ENCODE measurements at regions not wholly inside any gene's neighbourhood (a gene's known extent, or its start where the extent isn't known, plus 50 kb on each side); places are given as distances from the start of the nearest gene placed in this dataset.

DNA sequence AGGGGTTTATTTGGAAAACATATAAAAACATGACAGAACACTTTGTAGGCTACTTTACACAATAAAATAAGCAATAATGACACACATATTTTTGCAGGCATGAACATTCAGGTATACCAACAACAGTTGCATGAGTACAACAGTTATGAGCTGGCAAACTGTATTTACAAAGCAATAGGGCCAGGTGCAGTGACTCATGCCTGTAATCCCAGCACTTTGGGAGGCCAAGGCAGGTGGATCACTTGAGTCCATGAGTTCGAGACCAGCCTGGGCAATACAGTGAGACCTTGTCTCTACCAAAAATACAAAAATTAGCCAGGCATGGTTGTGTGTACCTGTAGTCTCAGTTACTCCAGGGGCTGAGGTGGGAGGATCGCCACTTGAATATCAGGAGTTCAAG, 101.1 kb downstream of the BMP4 start:
- H3K4me2 ChIP-seq (ENCODE audit: low read length): no peak overlapping the region
- H3K4me1 ChIP-seq (ENCODE audit: control insufficient read depth, insufficient read depth, low read length): peaks cover 13% of the 10 kb centered on the region
- H3K9me3 ChIP-seq (replicated peaks; ENCODE audit: low read length): no peaks in the 10 kb centered on the region
- no peak overlapping the region for H3K4me3 ChIP-seq (ENCODE audit: low read length)
- H3K27me3 ChIP-seq (ENCODE audit: control insufficient read depth, insufficient read depth, low read length): no peaks in the 10 kb centered on the region
- H3K36me3 ChIP-seq (ENCODE audit: insufficient read depth, low read length): no peaks in the 10 kb centered on the region
- no peak overlapping the region for H3K9ac ChIP-seq (ENCODE audit: low read depth, low read length)

DNA sequence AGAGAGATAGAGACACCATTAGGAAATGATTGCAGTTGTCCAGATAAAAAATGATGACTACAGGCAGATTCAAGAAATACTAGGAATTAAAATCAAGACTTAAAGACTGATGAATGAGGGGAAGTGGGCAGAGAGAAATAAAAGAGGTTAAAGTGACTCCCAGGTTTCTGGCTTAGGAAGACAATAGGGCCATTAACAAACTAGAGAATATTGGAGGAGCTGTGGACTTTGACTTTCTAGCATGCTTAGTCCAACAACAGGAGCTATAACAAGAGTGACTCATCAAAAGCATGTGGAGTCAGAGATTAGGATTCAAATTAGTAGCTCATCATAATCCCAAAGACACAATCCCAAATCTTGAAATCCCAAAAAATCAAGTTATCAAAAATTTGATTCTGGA, 101.5 kb downstream of the BMP4 start:
- Histone ChIP-seq H3K9me3 (replicated peaks; ENCODE audit: low read length) (no peaks in the 10 kb centered on the region), H3K4me1 (ENCODE audit: control insufficient read depth, insufficient read depth, low read length) (peaks cover 14% of the 10 kb centered on the region), H3K9ac (ENCODE audit: low read depth, low read length) (no peak overlapping the region)

DNA sequence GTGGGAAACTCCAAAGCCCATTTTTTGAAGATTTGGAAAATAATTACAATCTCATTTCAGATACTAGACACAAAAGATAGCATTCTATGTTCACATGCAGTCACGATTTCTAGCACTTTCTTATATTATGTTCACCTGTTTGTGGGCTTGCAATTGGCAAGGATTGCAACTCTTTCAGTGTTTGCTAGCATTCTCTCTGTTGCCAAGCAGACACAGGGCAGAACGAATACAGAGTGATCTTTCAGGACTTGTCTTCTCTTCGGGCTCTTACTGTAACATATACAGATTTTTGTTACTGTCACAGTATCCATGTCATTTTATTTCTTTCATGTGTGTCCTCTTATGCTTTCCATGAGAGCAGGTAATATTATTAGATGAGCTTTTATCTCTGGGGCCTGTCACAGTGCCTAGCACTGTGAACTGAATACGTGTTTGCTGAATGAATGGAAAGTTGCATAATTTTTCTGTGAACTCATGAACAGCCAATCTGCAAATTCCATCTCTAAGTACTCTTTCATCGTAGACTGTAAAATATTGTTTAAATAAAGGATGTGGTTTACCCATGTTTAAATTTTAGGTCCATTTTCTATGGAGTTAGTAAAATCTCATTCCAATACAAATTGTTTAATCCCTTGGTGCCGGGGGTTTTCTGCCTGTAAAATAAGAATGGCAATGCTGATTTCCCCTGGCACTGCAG, 105.1 kb downstream of the BMP4 start:
- H3K36me3 ChIP-seq (ENCODE audit: insufficient read depth, low read length): no peaks in the 10 kb centered on the region
- no peak overlapping the region for H3K4me3 ChIP-seq (ENCODE audit: low read length)
- peaks cover 14% of the 10 kb centered on the region for H3K4me1 ChIP-seq (ENCODE audit: control insufficient read depth, insufficient read depth, low read length)
- no peaks in the 10 kb centered on the region for H3K27me3 ChIP-seq (ENCODE audit: control insufficient read depth, insufficient read depth, low read length)
- no peak overlapping the region for H3K9ac ChIP-seq (ENCODE audit: low read depth, low read length)
- peak overlapping the region; percentile 17 for H3K4me2 ChIP-seq (ENCODE audit: low read length)
- no peaks in the 10 kb centered on the region for H3K9me3 ChIP-seq (replicated peaks; ENCODE audit: low read length)

More for the DNA sequence above, 101.5 kb downstream of the BMP4 start:
- no peaks in the 10 kb centered on the region for H3K36me3 ChIP-seq (ENCODE audit: insufficient read depth, low read length)
- H3K27me3 ChIP-seq (ENCODE audit: control insufficient read depth, insufficient read depth, low read length): no peaks in the 10 kb centered on the region
- H3K4me2 ChIP-seq (ENCODE audit: low read length): no peak overlapping the region
- no peak overlapping the region for H3K4me3 ChIP-seq (ENCODE audit: low read length)

DNA sequence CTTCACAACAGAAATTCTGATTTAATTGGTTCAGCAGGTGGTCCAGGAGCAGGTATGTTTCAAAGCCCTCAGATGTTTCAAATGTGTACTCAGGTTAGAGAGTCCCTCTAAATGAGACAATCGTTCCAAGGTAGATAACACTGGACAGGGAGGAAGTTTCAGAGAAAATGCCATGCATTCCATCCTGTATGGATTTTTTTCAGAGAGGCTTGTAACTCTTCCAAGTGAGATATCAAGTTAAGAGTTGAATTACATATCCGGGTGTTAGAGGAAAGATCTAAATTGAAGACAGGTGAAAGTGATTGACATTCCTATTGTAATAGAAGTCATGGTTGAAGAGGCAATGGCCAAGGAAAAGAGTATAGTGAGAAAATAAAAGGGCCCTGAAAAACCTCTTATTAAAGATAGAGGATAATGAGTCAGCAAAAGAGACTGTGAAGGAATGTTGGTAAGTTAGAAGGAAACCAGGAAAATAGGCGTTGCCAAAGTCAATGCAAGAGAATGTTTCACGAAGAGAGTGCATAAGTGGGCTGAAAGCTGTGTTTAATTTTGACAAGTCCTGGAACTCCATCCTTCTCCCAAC, 105.8 kb downstream of the BMP4 start:
- H3K4me2 ChIP-seq (ENCODE audit: low read length): peak overlapping the region; percentile 17
- H3K4me3 ChIP-seq (ENCODE audit: low read length): no peak overlapping the region
- H3K9me3 ChIP-seq (replicated peaks; ENCODE audit: low read length): no peaks in the 10 kb centered on the region
- no peaks in the 10 kb centered on the region for H3K27me3 ChIP-seq (ENCODE audit: control insufficient read depth, insufficient read depth, low read length)
- no peak overlapping the region for H3K9ac ChIP-seq (ENCODE audit: low read depth, low read length)
- peaks cover 14% of the 10 kb centered on the region for H3K4me1 ChIP-seq (ENCODE audit: control insufficient read depth, insufficient read depth, low read length)
- no peaks in the 10 kb centered on the region for H3K36me3 ChIP-seq (ENCODE audit: insufficient read depth, low read length)

DNA sequence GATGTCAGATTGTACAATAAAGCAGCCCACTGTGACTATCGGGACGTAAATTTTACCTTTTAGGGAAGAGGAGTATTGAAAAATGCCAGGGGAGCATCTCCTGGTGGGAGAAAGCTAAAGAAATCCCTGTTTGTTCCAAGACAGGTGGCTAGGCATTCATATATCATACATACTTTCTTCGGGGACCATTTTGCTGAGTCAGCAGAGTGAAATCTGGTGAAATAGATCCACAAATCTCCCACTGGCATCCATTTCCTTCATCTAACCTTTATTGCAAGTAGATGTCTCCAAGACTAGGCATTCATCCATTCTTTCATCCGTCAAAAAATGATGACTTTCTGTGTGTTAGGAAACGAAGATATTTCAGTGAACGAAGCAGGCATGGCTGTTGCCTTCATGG, 107.1 kb downstream of the BMP4 start:
- no peak overlapping the region for H3K4me3 ChIP-seq (ENCODE audit: low read length)
- H3K4me2 ChIP-seq (ENCODE audit: low read length): no peak overlapping the region
- H3K9ac ChIP-seq (ENCODE audit: low read depth, low read length): no peak overlapping the region
- H3K27me3 ChIP-seq (ENCODE audit: control insufficient read depth, insufficient read depth, low read length): no peaks in the 10 kb centered on the region
- peaks cover 14% of the 10 kb centered on the region for H3K4me1 ChIP-seq (ENCODE audit: control insufficient read depth, insufficient read depth, low read length)
- no peaks in the 10 kb centered on the region for H3K36me3 ChIP-seq (ENCODE audit: insufficient read depth, low read length)
- no peaks in the 10 kb centered on the region for H3K9me3 ChIP-seq (replicated peaks; ENCODE audit: low read length)

DNA sequence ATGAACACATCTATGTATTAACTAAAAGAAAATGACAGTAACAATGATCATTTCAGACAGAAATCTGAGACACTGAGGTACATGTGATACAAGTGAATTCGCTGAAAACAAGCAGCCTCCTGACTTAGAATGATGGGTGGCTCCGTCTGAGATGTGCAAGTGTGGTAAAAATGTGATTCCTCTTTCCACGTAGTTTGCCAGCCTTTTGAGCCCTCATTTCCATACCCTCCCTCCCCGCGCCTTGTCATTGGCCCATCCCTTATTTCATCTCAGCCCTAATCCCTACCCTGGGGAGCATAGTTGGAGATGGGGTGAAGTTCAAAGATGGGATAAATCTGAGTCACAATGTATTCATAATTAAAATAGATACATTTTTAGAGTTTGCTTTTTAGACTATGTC, 107.8 kb downstream of the BMP4 start:
- no peaks in the 10 kb centered on the region for H3K9me3 ChIP-seq (replicated peaks; ENCODE audit: low read length)
- H3K4me2 ChIP-seq (ENCODE audit: low read length): no peak overlapping the region
- H3K9ac ChIP-seq (ENCODE audit: low read depth, low read length): no peak overlapping the region
- no peaks in the 10 kb centered on the region for H3K27me3 ChIP-seq (ENCODE audit: control insufficient read depth, insufficient read depth, low read length)
- H3K4me3 ChIP-seq (ENCODE audit: low read length): no peak overlapping the region
- H3K36me3 ChIP-seq (ENCODE audit: insufficient read depth, low read length): no peaks in the 10 kb centered on the region
- H3K4me1 ChIP-seq (ENCODE audit: control insufficient read depth, insufficient read depth, low read length): peaks cover 14% of the 10 kb centered on the region

DNA sequence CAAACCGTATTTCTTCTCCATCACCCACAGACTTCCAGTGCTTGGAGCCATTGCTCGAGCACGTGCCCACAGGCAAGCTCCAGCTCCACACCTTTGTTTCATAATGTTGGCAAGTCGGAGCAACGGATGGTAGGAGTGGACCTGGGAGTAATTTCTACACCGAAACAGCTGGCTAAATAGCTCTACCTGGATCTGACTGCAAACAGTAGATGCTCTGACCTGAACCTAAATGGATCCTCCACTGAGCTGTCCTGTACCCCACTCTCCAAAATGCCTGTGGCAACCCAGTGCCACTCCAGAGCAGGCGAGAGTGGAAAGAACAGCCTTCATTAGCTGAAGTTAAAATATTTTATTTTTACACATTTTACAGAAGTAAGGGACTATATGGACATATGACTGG, 108.7 kb downstream of the BMP4 start:
- Histone ChIP-seq H3K9ac (ENCODE audit: low read depth, low read length) (no peak overlapping the region), H3K4me3 (ENCODE audit: low read length) (no peak overlapping the region), H3K4me2 (ENCODE audit: low read length) (no peak overlapping the region), H3K9me3 (replicated peaks; ENCODE audit: low read length) (no peaks in the 10 kb centered on the region), H3K27me3 (ENCODE audit: control insufficient read depth, insufficient read depth, low read length) (no peaks in the 10 kb centered on the region), H3K4me1 (ENCODE audit: control insufficient read depth, insufficient read depth, low read length) (peaks cover 14% of the 10 kb centered on the region), H3K36me3 (ENCODE audit: insufficient read depth, low read length) (no peaks in the 10 kb centered on the region)

DNA sequence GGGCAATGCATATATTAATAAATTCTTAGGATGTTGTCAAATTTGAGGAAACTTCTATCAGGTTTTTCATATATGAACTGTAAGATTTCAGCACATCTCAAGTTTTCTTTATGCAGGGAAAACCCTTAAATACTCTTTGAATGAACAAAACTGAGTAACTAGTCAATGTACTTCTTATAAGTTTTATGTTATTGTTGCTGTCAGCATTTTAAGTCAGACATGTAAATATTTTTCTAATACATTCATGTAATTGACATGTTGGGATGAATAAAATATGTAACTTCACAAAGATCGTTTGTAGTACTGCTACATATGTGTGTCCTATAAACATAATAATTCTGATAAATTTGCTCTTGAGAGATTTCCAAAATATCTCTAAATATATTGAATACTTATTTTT, 109.6 kb downstream of the BMP4 start:
- Histone ChIP-seq H3K4me3 (ENCODE audit: low read length) (no peak overlapping the region), H3K4me2 (ENCODE audit: low read length) (no peak overlapping the region), H3K9ac (ENCODE audit: low read depth, low read length) (no peak overlapping the region), H3K36me3 (ENCODE audit: insufficient read depth, low read length) (no peaks in the 10 kb centered on the region), H3K9me3 (replicated peaks; ENCODE audit: low read length) (no peaks in the 10 kb centered on the region), H3K27me3 (ENCODE audit: control insufficient read depth, insufficient read depth, low read length) (no peaks in the 10 kb centered on the region), H3K4me1 (ENCODE audit: control insufficient read depth, insufficient read depth, low read length) (peaks cover 14% of the 10 kb centered on the region)

DNA sequence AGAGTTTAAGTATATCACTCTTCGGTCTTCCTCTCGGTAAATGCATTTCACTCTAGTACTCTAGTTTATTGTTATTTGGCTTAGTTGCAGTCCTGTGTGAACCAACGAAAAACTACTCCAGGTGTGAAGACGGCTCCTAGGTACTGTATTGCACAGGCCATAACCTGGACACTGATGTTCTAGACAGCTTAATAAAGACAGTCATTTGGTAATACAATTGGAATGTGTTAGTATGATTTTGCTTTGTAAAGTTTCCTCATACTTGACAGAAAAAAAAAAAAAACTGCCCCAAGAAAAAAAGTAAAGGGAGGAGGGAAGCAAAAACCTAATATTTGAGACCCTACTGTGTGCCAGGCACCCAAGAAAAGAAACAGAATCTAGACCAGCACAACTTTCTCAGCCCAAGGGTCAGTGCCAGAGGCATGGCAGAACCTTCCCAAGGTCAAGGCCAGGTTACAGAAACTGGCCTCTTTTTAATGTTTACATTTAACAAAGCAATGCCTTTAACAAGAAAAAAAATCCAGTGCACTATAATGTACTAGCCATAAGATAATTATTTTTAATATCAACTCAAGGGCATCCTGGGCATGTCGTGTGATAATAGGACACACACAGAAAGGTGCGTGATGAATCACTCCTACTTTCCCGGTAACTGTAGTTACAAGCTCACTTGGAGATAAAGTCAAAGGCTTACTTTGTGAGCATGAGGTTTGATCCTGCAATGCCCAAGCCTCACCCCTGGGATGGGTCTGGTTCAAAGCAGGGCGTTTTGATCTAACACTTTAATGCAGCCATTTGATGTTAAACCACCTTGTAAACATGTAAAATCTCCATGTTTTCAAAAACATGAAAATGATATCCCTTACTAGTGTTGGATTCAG, 110.6 kb downstream of the BMP4 start:
- no peaks in the 10 kb centered on the region for H3K27me3 ChIP-seq (ENCODE audit: control insufficient read depth, insufficient read depth, low read length)
- H3K4me2 ChIP-seq (ENCODE audit: low read length): no peak overlapping the region
- H3K9me3 ChIP-seq (replicated peaks; ENCODE audit: low read length): no peaks in the 10 kb centered on the region
- no peaks in the 10 kb centered on the region for H3K36me3 ChIP-seq (ENCODE audit: insufficient read depth, low read length)
- H3K9ac ChIP-seq (ENCODE audit: low read depth, low read length): no peak overlapping the region
- H3K4me1 ChIP-seq (ENCODE audit: control insufficient read depth, insufficient read depth, low read length): peaks cover 6% of the 10 kb centered on the region
- H3K4me3 ChIP-seq (ENCODE audit: low read length): no peak overlapping the region

DNA sequence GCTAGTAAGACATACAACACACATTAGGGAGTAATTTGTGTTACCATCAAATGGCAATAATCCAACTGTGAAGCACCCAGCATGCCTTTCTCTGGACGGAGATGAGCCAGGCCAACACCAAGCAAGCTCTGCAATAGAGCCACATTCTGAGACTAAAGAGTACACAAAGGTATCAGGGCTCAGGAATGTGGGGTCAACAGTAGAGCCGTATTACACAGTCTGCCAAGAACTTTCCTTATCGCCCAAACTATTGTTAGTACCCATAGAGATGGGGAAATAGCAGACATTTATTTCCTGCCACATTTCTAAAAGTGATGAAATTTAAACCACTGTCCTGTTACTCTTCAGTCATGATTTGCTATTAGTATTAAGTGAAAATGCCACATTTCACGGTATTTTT, 113.7 kb downstream of the BMP4 start:
- H3K4me1 ChIP-seq (ENCODE audit: control insufficient read depth, insufficient read depth, low read length): no peaks in the 10 kb centered on the region
- no peak overlapping the region for H3K4me2 ChIP-seq (ENCODE audit: low read length)
- no peaks in the 10 kb centered on the region for H3K36me3 ChIP-seq (ENCODE audit: insufficient read depth, low read length)
- no peak overlapping the region for H3K9ac ChIP-seq (ENCODE audit: low read depth, low read length)
- H3K4me3 ChIP-seq (ENCODE audit: low read length): no peak overlapping the region
- no peaks in the 10 kb centered on the region for H3K27me3 ChIP-seq (ENCODE audit: control insufficient read depth, insufficient read depth, low read length)
- no peaks in the 10 kb centered on the region for H3K9me3 ChIP-seq (replicated peaks; ENCODE audit: low read length)

DNA sequence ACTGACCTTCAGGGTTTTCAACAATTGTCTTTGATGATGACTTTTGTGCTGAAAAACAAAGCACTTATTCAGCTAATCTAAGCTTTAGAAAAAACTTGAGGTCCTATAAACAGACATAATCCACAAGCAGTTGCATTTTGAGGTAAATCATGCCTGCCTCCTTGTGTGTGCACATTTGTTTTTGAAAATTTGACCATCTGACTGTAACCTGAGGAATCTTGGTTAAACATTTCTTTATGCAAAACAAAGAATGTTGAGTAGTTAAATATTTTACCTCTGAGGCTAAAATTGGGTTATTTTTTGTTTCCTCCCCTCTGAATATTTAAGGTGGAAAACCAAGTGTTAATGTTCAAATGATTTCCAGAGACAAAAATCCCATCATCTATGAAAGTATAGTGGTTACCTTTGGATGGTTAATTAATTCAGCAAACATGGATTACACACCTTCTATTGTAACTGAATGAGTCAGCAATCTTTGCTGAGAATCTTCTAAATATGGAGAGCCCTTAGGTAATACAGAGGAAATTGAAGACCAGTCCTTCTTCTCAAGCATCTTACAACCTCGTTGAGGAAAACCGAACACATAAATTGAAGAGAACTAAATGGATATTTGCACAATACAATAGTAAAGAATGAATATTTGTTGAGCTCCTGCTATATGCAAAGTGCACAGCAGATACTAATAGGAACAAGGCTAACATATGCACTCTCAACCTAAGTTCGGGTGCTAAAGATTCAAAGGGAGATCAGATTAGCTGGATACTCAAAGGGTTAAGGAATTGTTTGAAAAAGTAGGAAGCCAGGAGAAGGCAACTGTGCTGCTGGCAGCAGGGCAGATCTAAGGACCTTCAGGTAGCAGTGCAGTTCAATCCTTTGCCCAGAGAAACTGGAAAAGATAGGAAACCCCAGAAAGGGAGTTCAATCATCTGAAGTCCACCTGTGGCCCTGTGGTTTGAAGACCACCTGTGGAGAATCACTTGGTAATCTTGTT, 115.2 kb downstream of the BMP4 start:
- no peak overlapping the region for H3K4me2 ChIP-seq (ENCODE audit: low read length)
- no peak overlapping the region for H3K4me3 ChIP-seq (ENCODE audit: low read length)
- H3K36me3 ChIP-seq (ENCODE audit: insufficient read depth, low read length): no peaks in the 10 kb centered on the region
- H3K9me3 ChIP-seq (replicated peaks; ENCODE audit: low read length): no peaks in the 10 kb centered on the region
- H3K27me3 ChIP-seq (ENCODE audit: control insufficient read depth, insufficient read depth, low read length): no peaks in the 10 kb centered on the region
- H3K9ac ChIP-seq (ENCODE audit: low read depth, low read length): no peak overlapping the region
- no peaks in the 10 kb centered on the region for H3K4me1 ChIP-seq (ENCODE audit: control insufficient read depth, insufficient read depth, low read length)

All from skeletal muscle satellite cell (primary cell).